ENCODE measurements at regions not wholly inside any gene's neighbourhood (a gene's known extent, or its start where the extent isn't known, plus 50 kb on each side); places are given as distances from the start of the nearest gene placed in this dataset.

- H3K36me3 Mint-ChIP-seq (ENCODE audit: insufficient read depth in 1 of 3, low read depth in 3 of 3): peaks cover 0 to 3% (median 0%) of the 10 kb centered on the region in 3 experiments; a peak in 1 of 7 replicates
- H3K23ac ChIP-seq (ENCODE audit: insufficient read length, low read depth, low read length): no peak overlapping the region
- WGBS (ENCODE audit: extremely low coverage, insufficient read length, low lambda C conversion rate): no CpG with 5 or more reads among the region's 1 CpG
- H4K5ac ChIP-seq (ENCODE audit: insufficient read length, low read depth, low read length): no peak overlapping the region
- H3K4me2 ChIP-seq (ENCODE audit: insufficient read depth, insufficient read length, low read length): no peak overlapping the region
- no peak overlapping the region for H3K56ac ChIP-seq (ENCODE audit: insufficient read length, low read depth, low read length)
- H3K4me1 ChIP-seq (ENCODE audit: insufficient read depth, low read length): no peaks in the 10 kb centered on the region
- H3K27ac ChIP-seq (ENCODE audit: insufficient read length, low read depth, low read length): no peak overlapping the region
- H3K9me3 ChIP-seq (ENCODE audit: control insufficient read depth, low read depth, low read length): no peaks in the 10 kb centered on the region
- no peak overlapping the region for H3T11ph ChIP-seq (ENCODE audit: low read length)
- no peak overlapping the region for H3K9ac ChIP-seq (ENCODE audit: extremely low read depth, insufficient read length, low read length)
- no peaks in the 10 kb centered on the region for H3K79me1 ChIP-seq (ENCODE audit: insufficient read depth, low read depth, low read length, poor library complexity, severe bottlenecking)
- H4K8ac ChIP-seq (replicated peaks; ENCODE audit: insufficient read length, low read depth, low read length): no peak overlapping the region
- TF ChIP-seq CTCF (conservative IDR thresholded peaks at IDR 0.05): no peak
- no peak overlapping the region for H3K18ac ChIP-seq (ENCODE audit: insufficient read length, low read depth, low read length)
- no peaks in the 10 kb centered on the region for H3K23me2 ChIP-seq (ENCODE audit: insufficient read length, low read depth, low read length, poor library complexity, severe bottlenecking)
- no peaks in the 10 kb centered on the region for H3K79me2 ChIP-seq (ENCODE audit: insufficient read depth, low read length)
- no peak overlapping the region for H3K4me3 Mint-ChIP-seq
- H2AFZ ChIP-seq (ENCODE audit: low read length): no peak overlapping the region
- H3K14ac ChIP-seq (ENCODE audit: insufficient read depth, low read length): no peak overlapping the region
- H3K9me3 Mint-ChIP-seq: peaks cover 3 to 6% of the 10 kb centered on the region in 2 experiments; a peak in 4 of 5 replicates
- H2BK20ac ChIP-seq (ENCODE audit: low read depth, low read length, poor library complexity, severe bottlenecking): no peak overlapping the region
- no peak overlapping the region for H2BK5ac ChIP-seq (ENCODE audit: insufficient read length, low read length)
- peaks cover 2% of the 10 kb centered on the region for H3K27me3 Mint-ChIP-seq (ENCODE audit: low read depth)
- no peak overlapping the region for H2BK12ac ChIP-seq (ENCODE audit: insufficient read length, low read depth, low read length)
- no peaks in the 10 kb centered on the region for H3K4me1 Mint-ChIP-seq
- no peak overlapping the region for H2BK120ac ChIP-seq (ENCODE audit: low read depth, low read length, poor library complexity, severe bottlenecking)
- no peak overlapping the region for H2BK15ac ChIP-seq (ENCODE audit: low read depth, low read length)
- H4K91ac ChIP-seq (ENCODE audit: insufficient read length, low read depth, low read length): no peak overlapping the region
- H3K4ac ChIP-seq (ENCODE audit: low read depth, low read length): no peak overlapping the region
- H3K27ac Mint-ChIP-seq: no peak overlapping the region
- DNase-seq: no peak
- no peak overlapping the region for H2AK5ac ChIP-seq (ENCODE audit: insufficient read length, low read length)
- no peaks in the 10 kb centered on the region; the same call in 1 of the 2 replicates for H3K27me3 ChIP-seq (ENCODE audit: insufficient read depth, low read length)
- no peaks in the 10 kb centered on the region for H4K20me1 ChIP-seq (ENCODE audit: control insufficient read depth, insufficient read depth, insufficient read length)
Measured at GRCh38 chr1:112105557-112105956, 116.1 kb upstream of the KCND3 start.

All from H9 (cell line).